ENCODE measurements at regions not wholly inside any gene's neighbourhood (a gene's known extent, or its start where the extent isn't known, plus 50 kb on each side); places are given as distances from the start of the nearest gene placed in this dataset.

DNA sequence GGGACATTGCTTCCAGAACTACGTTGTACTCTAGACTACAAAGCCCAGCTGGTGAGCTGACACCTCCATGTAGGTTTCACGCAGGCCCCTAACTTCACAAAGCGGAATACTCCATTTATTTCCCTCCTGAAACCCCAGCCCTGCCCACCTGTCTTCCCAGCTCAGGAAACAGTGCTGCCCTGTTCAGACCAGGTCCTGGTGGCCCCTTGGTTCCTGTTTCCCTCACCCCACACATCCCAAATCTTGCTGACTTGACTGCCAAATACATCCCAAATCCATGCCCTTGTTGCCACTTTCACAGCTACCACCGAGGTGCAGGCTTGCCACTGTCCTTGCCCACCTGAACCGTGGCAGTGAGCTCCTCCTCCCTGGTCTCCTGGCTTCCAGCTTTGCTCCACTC, 113.1 kb upstream of the PTPN1 start:
- DNase-seq = no peak

DNA sequence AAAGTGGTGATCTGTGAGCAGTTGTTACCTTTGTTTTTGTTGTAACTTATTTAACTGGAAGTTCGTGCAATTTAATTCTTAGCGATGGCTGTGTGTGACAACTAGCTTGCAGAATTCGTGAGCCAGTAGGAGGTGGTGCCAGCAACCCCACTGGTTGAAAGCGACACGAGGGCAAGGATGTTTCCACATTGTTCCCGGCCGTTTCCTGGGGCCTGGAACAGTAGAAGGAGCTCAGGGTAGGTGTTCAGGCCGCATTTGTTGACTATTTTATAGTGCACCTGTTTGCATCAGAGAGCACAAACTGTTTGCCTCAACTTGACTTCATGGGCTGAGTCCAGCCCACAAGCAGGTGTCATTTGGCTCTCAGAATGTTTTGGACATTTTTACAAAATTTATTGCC, 112.1 kb upstream of the PTPN1 start:
- no peak for DNase-seq

GRCh38 chr20:50398471-50398820, 111.7 kb upstream of the PTPN1 start:
- DNase-seq = no peak

- no peak for DNase-seq
Measured at GRCh38 chr20:50398821-50399554, 111.2 kb upstream of the PTPN1 start.

DNA sequence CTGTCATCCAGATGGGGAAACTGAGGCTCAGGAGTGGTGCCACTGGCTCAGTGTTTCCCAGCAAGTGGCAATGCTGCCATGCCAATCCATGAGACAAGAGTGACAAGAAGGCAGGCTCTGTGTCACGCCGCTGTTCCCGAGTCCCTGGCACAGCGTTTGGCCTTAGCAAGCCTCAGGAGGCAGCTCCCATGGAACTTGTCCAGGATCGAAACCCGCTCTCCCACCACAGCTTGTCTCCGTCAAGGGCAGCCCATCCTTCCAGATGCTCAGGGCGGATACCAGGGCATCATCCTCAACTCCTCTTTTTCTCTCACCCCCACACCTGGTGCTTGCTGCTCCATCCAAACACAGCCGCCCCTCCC, 110.6 kb upstream of the PTPN1 start:
- DNase-seq = no peak

DNA sequence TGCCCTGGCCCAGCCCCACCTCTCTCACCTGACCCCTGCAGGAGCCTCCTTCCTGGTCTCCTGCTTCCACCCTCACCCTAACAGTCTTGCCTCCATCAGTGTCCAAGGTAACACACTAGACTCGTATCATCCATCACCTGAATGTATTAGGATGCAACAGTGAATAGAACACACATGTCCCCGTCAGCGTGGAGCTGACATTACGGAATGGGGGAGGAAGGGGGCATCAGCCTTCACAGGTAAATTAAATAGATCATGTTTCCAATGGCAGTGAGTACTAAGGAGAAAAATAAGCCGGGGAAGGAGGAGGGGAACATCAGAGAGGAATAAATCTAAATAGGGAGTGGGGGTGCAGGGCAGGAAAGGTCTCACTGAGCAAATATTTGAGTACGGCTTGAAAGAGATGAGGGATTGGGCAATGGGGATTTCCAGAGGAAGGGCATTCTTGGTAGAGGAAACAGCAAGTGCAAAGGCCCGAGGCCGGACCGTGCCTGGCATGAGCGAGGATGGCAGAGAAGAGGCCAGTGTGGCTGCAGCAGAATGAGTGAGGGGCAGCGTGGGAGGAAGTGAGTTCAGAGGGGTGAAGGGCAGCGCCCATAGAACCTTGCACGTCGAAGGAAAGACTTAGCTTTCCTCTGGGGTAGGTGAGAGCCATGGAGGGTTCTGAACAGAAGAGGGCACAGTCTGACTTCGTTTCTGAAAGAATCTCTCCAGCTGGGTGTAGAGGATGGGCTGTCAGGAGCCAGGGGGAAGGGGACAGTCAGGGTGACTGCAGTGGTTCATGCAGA, 110.1 kb upstream of the PTPN1 start:
- DNase-seq = no peak

DNA sequence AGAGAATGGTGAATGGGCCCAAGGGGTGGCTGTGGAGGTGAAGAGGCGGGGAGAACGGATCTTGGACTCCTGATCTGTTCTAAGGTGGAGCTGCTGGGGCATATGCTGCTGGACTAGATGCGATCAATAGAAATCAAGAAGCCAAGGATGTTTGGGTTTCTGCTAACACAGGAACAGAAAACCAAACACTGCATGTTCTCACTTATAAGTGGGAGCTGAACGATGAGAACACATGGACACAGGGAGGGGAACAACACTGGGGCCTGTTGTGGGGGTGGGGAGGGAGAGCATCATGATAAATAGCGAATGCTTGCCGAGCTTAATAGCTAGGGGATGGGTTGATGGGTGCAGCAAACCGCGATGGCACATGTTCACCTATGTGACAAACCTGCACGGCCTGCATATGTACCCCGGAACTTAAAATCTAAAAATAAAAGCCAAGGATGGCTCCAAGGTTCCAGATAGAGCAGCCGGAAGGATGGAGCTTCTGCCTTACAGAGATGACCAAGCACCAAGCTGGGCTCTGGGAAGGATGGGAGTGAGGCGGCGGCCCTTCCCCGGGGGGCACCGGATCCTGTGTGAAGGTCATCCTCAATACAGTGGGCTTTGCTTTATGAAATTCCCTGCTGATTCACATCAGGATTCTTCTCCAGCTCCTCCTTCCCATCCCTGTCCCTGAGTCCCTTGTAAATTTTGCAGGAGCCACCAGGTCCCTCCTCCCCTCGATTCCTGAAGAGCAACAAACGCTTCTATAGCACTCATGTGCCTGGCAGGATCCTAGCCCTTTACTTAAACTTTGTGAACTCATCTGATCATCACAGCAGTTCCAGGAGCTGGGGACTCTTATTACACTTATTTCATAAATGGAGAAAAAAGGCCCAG, 109.2 kb upstream of the PTPN1 start:
- no peak for DNase-seq

DNA sequence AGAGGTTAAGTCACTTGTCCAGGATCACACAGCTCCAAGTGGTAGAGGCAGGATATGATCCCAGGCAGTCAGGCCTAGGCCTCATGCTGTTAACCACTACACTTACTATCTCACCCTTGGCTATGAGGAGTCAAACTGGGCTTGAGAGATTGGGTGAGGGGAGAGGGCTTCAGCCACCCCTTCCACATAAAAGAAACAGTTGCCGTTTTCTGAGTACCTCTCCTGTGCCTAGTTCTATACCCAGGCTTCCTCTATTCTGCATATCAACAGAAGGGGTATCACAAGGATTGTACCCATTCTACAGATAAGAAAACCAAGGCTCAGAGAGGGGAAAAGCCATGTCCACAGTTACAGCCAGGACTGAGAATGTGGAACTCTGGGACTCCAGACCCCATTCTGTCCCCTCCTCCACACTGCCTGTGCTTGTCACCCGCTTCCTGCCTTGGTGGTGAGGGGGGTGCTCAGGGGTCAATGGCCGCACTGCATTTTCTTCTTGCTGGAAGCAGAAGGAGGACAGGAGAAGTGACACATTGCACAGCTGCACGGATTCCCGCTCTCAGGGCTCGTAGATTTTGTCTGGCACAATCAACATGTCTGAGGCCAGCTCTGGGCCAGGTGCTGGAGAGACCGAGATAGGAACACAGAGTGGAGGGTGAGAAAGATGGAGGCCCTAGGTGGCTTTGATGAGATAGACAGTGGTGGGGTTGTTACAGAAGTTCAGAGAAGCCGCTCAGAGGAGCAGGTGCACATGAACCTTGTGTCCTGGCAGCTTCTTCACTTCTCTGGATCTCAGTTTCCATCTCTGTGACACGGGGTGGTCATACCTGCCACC, 108.4 kb upstream of the PTPN1 start:
- DNase-seq = no peak

DNA sequence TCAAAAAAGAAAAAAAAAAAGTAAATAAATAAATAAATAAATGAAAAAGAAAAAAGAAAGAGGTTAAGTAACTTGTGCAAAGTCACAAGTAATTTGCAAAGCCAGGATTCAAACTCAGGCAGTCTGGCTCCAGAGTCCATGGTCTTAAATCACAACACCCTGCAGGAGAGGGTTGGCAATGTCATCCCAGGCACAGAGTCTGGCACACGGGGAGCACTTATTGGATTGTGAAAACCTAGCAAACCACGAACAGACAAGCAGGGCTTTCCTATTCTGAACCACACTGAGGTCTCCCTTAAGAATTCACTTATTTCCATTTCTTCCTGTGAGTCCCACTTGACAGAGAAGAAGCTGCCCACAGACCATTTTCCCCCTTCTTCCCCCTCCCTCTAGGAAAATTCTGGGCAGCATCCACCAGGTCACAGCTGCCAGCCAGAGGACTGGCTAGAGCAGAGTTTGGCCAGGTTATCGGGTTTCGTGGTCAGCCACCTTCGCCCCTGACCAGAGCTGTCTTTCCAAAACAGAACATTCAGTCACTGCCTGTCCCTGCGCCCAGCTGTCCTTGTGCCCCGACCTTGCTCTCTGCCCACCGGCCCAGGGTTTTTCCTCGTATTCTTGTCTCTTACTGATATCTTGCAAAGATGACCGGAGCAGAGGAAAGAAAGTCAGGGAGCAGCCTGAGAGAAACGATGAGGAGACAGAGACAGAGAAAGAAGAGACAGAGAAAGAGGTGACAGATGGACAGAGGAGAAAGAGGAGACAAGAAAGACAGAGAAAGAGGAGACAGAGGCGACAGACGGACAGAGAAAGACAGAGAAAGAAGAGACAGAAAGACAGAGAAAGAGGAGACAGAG, 106.4 kb upstream of the PTPN1 start:
- no peak for DNase-seq

- no peak for DNase-seq
Measured at GRCh38 chr20:50404419-50405234, 105.6 kb upstream of the PTPN1 start.

- DNase-seq = no peak
Measured at GRCh38 chr20:50405235-50405914, 104.8 kb upstream of the PTPN1 start.

DNA sequence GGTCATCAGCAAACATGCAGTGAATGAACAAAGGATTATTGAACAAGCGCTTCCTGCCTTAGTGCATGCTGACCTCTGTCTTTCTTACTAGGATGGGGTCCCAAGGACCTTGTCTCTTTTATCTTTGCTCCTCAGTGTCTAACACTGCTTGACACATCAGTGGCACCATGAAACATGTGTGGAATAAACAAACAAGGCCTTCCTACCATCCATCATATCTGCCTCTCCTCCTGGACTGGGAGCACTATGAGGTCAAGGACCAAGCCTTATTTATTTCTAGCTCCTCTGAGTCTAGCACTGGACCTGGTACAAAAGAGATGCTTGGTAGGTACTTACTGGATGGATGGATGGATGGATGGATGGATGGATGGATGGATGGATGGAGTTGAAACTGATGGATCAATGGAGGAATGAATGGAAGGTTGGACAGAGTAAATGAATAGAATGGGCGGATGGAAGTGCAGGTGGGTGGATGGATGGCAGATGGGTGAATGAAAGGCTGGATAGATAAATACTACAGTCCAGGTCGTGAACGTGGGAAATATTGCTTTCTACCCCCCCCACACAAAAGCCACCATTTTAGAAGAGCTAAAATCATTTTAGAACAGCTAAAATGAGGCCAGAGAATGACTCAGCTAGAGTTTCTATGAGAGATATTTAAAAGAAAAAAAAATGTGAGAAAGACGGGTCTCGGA, 104.1 kb upstream of the PTPN1 start:
- DNase-seq = no peak

DNA sequence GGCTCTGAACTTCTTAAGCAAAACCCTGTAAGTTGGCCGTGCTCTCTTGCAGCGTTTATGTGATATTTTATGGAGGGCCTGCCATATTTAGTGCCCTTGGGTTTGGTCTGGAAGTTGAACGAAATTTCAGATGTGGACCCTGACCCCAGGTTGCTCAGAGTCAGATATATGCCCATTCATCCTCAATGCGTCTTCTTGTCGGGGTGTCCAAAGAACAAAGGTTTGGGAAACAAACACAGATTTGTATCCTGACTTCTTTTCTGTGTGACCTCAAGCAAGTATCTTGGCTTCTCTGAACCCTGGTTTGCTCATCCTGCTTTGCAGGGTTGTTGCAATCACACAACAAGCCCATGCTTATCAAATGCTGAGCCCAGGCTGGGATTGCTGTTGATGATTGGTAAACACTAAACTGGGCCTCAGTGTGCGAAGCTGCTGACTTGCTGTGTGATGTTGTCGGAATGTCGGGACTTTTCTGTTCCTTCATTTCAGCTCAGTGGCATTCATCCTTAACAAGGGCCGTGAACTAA, 103.5 kb upstream of the PTPN1 start:
- DNase-seq = no peak

DNA sequence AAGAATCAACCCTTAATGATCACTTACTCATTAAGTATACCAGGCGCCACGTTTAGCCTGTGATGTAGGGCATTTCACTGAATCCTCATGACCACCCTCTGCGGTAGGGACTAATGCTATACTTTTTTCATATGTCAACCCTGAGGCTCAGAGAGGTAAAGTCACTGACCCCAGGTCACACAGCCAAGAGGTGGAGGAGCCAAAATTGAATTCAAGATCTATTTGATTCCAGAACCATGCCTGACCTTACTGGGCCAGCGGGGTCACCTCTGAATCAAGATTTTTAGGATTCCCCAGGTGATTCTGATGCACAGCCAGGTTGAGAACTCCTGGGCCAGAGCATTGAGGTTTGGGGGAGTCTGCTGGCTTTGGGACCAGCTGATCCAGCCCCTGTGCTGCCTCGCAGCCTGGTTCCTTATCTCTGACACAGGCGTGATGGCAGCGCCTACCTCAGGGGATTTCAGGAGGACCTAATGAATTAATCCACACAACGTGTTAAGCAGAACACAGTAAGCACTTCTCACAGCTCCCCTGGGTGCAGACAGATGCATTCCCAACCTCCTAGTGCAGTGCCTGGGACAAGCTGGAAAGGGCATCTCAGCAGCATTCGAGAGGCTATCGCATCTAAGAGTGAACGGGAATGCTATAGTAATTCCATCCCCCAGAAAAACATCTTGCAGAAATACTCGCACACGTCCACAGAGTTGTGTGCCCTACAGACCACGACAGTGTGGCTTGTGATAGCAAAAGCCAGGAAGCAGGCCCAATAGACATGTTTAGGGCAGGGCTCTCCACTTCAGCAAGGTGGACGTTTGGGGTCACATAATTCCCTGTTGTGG, 101.4 kb upstream of the PTPN1 start:
- DNase-seq = no peak

GRCh38 chr20:50409495-50409894, 100.7 kb upstream of the PTPN1 start:
- DNase-seq = no peak

DNA sequence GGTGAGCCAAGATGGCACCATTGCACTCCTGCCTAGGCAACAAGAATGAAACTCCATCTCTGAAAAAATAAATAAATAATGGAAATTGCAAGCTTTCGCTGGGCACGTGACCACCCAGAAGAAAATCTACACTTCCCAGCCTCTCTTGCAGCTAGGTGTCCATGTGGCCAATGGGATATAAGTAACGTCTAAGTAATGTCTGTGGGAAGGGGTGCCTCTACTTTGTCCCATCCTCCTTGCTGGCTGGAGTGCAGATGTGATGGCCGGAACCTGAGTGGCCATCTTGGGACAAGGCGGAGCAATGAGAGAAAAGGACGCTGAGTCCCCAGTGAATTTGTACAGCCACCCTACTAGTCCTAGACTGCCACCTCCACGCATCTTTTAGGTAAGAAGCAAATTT, 99.8 kb upstream of the PTPN1 start:
- no peak for DNase-seq

DNA sequence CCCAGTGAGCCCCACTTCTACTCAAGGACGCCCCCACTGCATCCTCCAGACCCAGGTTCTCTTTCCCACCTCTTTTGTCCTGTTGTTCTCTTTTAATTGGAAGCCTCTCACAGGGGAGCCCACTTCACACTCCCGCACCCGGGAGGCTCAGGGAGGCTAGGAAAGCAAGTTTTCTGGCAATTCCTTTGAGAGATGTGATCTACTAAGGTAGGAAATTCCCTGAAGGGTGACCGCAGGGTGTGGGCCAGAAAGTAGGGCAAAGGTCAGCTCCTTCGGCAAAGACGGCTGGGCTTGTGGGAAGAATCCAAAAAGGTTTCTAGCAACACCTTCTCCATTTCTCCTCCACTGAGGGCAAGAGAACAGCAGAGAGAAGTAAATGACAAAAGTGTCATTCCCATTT, 98.1 kb upstream of the PTPN1 start:
- no peak for DNase-seq

DNA sequence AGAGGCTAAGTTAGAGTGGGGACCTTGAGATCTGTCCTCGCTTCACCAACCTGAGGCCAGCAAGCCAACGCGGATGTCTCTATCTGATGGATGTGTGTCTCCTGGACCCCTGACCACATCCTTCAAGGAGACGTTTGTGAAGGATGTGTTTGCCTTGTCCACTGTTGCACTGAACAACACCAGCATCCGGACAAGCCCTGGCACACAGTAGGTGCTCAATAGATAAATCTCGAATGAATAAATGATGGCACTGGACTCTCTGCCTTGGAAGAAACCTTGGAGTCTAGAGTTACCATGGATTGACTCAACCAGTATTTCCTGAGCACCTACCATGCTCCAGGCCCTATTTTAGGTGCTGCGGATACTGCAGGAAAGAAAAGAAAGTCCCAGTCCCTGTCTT, 97.7 kb upstream of the PTPN1 start:
- DNase-seq = no peak

Measured in eye (tissue), 1 donor.